Mesendoderm (in vitro differentiated cells): ENCODE measurements at regions not wholly inside any gene's neighbourhood (a gene's known extent, or its start where the extent isn't known, plus 50 kb on each side); places are given as distances from the start of the nearest gene placed in this dataset.

Experiments used
- DNase-seq: peaks from one replicate; pipeline ENCODE4 v3.0.0; 2013
- H2AK5ac ChIP-seq: 2 replicates; pipeline ENCODE4 v1.6.1; 2013; ENCODE audit warnings: low read length, inconsistent platforms
- H2BK120ac ChIP-seq: 2 replicates; pipeline ENCODE4 v1.6.1; 2013; ENCODE audit warnings: low read depth, mild to moderate bottlenecking, low read length, moderate library complexity, mixed read lengths
- H2BK15ac ChIP-seq: replicated peaks from 2 replicates; pipeline ENCODE4 v1.6.1; 2013; ENCODE audit warnings: low read depth, mild to moderate bottlenecking, moderate library complexity
- H2BK5ac ChIP-seq: 2 replicates; pipeline ENCODE4 v1.6.1; 2013; ENCODE audit warnings: low read length, inconsistent platforms
- H3K18ac ChIP-seq: 2 replicates; pipeline ENCODE4 v1.6.1; 2013; ENCODE audit warnings: mild to moderate bottlenecking, low read length, mixed read lengths
- H3K23ac ChIP-seq: one replicate; pipeline ENCODE4 v1.6.1; 2013; ENCODE audit warnings: low read length
- H3K27ac ChIP-seq: 2 replicates; pipeline ENCODE4 v1.5.1; 2013; ENCODE audit warnings: low read depth, mild to moderate bottlenecking, inconsistent platforms, low read length, moderate library complexity
- H3K27me3 ChIP-seq: 2 replicates; pipeline ENCODE4 v1.6.1; 2013; ENCODE audit warnings: low read length, control low read depth, mild to moderate bottlenecking, inconsistent platforms; ENCODE audit not compliant: insufficient read depth, poor library complexity
- H3K36me3 ChIP-seq: 2 replicates; pipeline ENCODE4 v1.6.1; 2013; ENCODE audit warnings: low read length, inconsistent platforms; ENCODE audit not compliant: control insufficient read depth, insufficient read depth
- H3K4ac ChIP-seq: one replicate; pipeline ENCODE4 v1.6.1; 2013; ENCODE audit warnings: low read depth, mild to moderate bottlenecking, low read length, moderate library complexity
- H3K4me1 ChIP-seq: 2 replicates; pipeline ENCODE4 v1.6.1; 2013; ENCODE audit warnings: low read depth, low read length, inconsistent platforms; ENCODE audit not compliant: control insufficient read depth
- H3K4me2 ChIP-seq: 2 replicates; pipeline ENCODE4 v1.6.1; 2013; ENCODE audit warnings: low read length
- H3K4me3 ChIP-seq: 2 replicates; pipeline ENCODE4 v1.5.1; 2013; ENCODE audit warnings: mild to moderate bottlenecking, low read length
- H3K56ac ChIP-seq: one replicate; pipeline ENCODE4 v1.6.1; 2013; ENCODE audit warnings: low read length
- H3K79me1 ChIP-seq: 2 replicates; pipeline ENCODE4 v1.6.1; 2013; ENCODE audit warnings: low read length, inconsistent platforms
- H3K79me2 ChIP-seq: 2 replicates; pipeline ENCODE4 v1.6.1; 2013; ENCODE audit warnings: mild to moderate bottlenecking, low read length; ENCODE audit not compliant: control insufficient read depth, insufficient read depth
- H3K9ac ChIP-seq: 2 replicates; pipeline ENCODE4 v1.6.1; 2013; ENCODE audit warnings: low read length, inconsistent platforms
- H4K5ac ChIP-seq: one replicate; pipeline ENCODE4 v1.6.1; 2013; ENCODE audit warnings: low read length
- H4K8ac ChIP-seq: one replicate; pipeline ENCODE4 v1.6.1; 2013; ENCODE audit warnings: low read depth, mild to moderate bottlenecking, control low read depth, low read length, moderate library complexity
- WGBS: extraction: QIAGEN DNeasy Blood & Tissue Kit; methylation state at CpG from one replicate; pipeline ENCODE4 v1.1.7; 2013; ENCODE audit warnings: low lambda C conversion rate, missing lambda C conversion rate; ENCODE audit not compliant: insufficient coverage; ENCODE audit errors: extremely low coverage; 5-methylcytosine and 5-hydroxymethylcytosine counted together

GRCh38 chr7:20839196-20839735 is 52.6 kb upstream of the SP8 start:
- no peak overlapping the region for H2BK120ac ChIP-seq
- H3K27me3 ChIP-seq: no peaks in the 10 kb centered on the region
- no peak overlapping the region for H2BK5ac ChIP-seq
- H3K56ac ChIP-seq: no peak overlapping the region
- WGBS: no CpG with 5 or more reads among the region's 2 CpGs
- no peak overlapping the region for H3K4me3 ChIP-seq
- H2BK15ac ChIP-seq: no peak overlapping the region
- no peak overlapping the region for H3K27ac ChIP-seq
- H3K4ac ChIP-seq: no peak overlapping the region
- H3K4me1 ChIP-seq: no peaks in the 10 kb centered on the region
- H3K18ac ChIP-seq: no peak overlapping the region
- H3K36me3 ChIP-seq: no peaks in the 10 kb centered on the region
- no peak overlapping the region for H4K8ac ChIP-seq
- H3K23ac ChIP-seq: no peak overlapping the region
- no peak overlapping the region for H4K5ac ChIP-seq
- DNase-seq: no peak
- H3K9ac ChIP-seq: no peak overlapping the region
- H2AK5ac ChIP-seq: no peak overlapping the region
- no peaks in the 10 kb centered on the region for H3K79me1 ChIP-seq
- no peak overlapping the region for H3K4me2 ChIP-seq
- H3K79me2 ChIP-seq: no peaks in the 10 kb centered on the region

- H3K4ac ChIP-seq: no peak overlapping the region
- H3K36me3 ChIP-seq: no peaks in the 10 kb centered on the region
- H3K56ac ChIP-seq: no peak overlapping the region
- no peak overlapping the region for H3K18ac ChIP-seq
- no peak overlapping the region for H3K9ac ChIP-seq
- no peak overlapping the region for H4K8ac ChIP-seq
- no peak overlapping the region for H2BK15ac ChIP-seq
- H3K27ac ChIP-seq: no peak overlapping the region
- no peak for DNase-seq
- H2BK5ac ChIP-seq: no peak overlapping the region
- H3K79me2 ChIP-seq: no peaks in the 10 kb centered on the region
- H3K4me1 ChIP-seq: no peaks in the 10 kb centered on the region
- WGBS: no CpG with 5 or more reads among the region's 2 CpGs
- no peak overlapping the region for H3K4me2 ChIP-seq
- H3K4me3 ChIP-seq: no peak overlapping the region
- no peak overlapping the region for H2AK5ac ChIP-seq
- H3K27me3 ChIP-seq: no peaks in the 10 kb centered on the region
- no peak overlapping the region for H3K23ac ChIP-seq
- H3K79me1 ChIP-seq: no peaks in the 10 kb centered on the region
- no peak overlapping the region for H2BK120ac ChIP-seq
- H4K5ac ChIP-seq: no peak overlapping the region
These were observed 53.3 kb upstream of the SP8 start for GRCh38 chr7:20839987-20840386.

- H3K27ac ChIP-seq: no peak overlapping the region
- no CpG with 5 or more reads among the region's 6 CpGs for WGBS
- H2AK5ac ChIP-seq: no peak overlapping the region
- H3K79me1 ChIP-seq: no peaks in the 10 kb centered on the region
- no peak overlapping the region for H4K8ac ChIP-seq
- H2BK15ac ChIP-seq: no peak overlapping the region
- DNase-seq: no peak
- no peak overlapping the region for H3K4me3 ChIP-seq
- H3K4me1 ChIP-seq: no peaks in the 10 kb centered on the region
- no peak overlapping the region for H4K5ac ChIP-seq
- H3K9ac ChIP-seq: no peak overlapping the region
- H3K18ac ChIP-seq: no peak overlapping the region
- H3K36me3 ChIP-seq: no peaks in the 10 kb centered on the region
- H3K27me3 ChIP-seq: no peaks in the 10 kb centered on the region
- no peaks in the 10 kb centered on the region for H3K79me2 ChIP-seq
- no peak overlapping the region for H3K23ac ChIP-seq
- no peak overlapping the region for H2BK5ac ChIP-seq
- no peak overlapping the region for H3K4me2 ChIP-seq
- no peak overlapping the region for H3K4ac ChIP-seq
- no peak overlapping the region for H3K56ac ChIP-seq
- H2BK120ac ChIP-seq: no peak overlapping the region
These were observed 60.1 kb upstream of the SP8 start for GRCh38 chr7:20846791-20847190.

DNA sequence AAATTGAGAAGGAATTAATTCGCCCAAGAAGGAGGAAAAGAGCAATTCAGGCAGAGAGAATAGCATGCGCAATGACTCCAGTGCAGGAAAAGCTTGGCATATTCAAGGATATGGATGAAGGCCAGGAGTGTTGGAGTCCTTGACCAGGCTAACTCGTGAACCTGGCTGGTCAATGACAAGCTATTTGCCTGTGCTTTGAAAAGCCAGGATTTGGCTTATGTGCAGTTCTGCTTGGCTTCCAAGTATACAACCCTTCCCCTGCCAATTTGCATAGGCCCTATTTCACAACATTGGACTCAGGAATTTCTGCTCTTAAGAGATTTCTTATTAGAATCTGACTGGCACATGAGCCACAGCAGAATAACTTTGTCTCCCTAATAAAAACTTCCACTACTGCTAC is 72.3 kb upstream of the SP8 start:
- Histone ChIP-seq H3K36me3 (no peaks in the 10 kb centered on the region), H2BK120ac (no peak overlapping the region), H3K4me3 (no peak overlapping the region), H3K23ac (no peak overlapping the region), H4K5ac (no peak overlapping the region), H3K4ac (no peak overlapping the region), H3K79me1 (no peaks in the 10 kb centered on the region), H3K56ac (no peak overlapping the region), H3K4me1 (no peaks in the 10 kb centered on the region), H2BK5ac (no peak overlapping the region), H3K9ac (no peak overlapping the region), H2AK5ac (no peak overlapping the region), H3K18ac (no peak overlapping the region), H3K4me2 (no peak overlapping the region), H4K8ac (no peak overlapping the region), H2BK15ac (no peak overlapping the region), H3K27me3 (no peaks in the 10 kb centered on the region), H3K27ac (no peak overlapping the region), H3K79me2 (no peaks in the 10 kb centered on the region)
- no peak for DNase-seq
- WGBS: no CpG with 5 or more reads among the region's 3 CpGs

GRCh38 chr7:20861468-20861867 is 74.8 kb upstream of the SP8 start:
- DNase-seq: no peak
- no peaks in the 10 kb centered on the region for H3K27me3 ChIP-seq

DNA sequence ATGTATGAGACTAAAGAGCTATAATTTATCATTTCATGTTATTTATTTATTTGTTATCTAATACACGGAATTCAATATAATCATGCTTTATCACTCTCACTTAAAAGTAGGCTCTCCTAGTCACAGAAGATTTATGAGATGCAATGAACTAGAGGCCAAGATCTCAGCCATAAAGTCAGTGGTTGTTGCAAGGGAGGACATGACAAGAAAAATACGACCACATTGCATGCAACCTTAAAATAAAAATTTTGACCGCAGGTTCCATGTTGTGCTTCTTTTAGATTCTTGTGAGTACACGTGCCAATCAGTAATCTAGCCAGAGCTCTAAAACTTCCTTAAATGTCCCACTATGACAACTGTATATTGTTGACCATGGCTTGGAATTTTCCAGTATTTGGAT is 75.9 kb upstream of the SP8 start:
- H3K79me2 ChIP-seq: no peaks in the 10 kb centered on the region
- H3K4me3 ChIP-seq: no peak overlapping the region
- no peak overlapping the region for H2BK15ac ChIP-seq
- H3K4me1 ChIP-seq: no peaks in the 10 kb centered on the region
- H2AK5ac ChIP-seq: no peak overlapping the region
- no peaks in the 10 kb centered on the region for H3K27me3 ChIP-seq
- H2BK5ac ChIP-seq: no peak overlapping the region
- no peak overlapping the region for H4K5ac ChIP-seq
- H3K27ac ChIP-seq: no peak overlapping the region
- H3K56ac ChIP-seq: no peak overlapping the region
- H3K18ac ChIP-seq: no peak overlapping the region
- no peaks in the 10 kb centered on the region for H3K79me1 ChIP-seq
- H2BK120ac ChIP-seq: no peak overlapping the region
- WGBS: no CpG with 5 or more reads among the region's 4 CpGs
- no peak overlapping the region for H3K9ac ChIP-seq
- no peak overlapping the region for H3K23ac ChIP-seq
- DNase-seq: no peak
- no peaks in the 10 kb centered on the region for H3K36me3 ChIP-seq
- no peak overlapping the region for H3K4me2 ChIP-seq
- no peak overlapping the region for H3K4ac ChIP-seq
- no peak overlapping the region for H4K8ac ChIP-seq

More at GRCh38 chr7:20861468-20861867, 74.8 kb upstream of the SP8 start:
- no CpG with 5 or more reads among the region's 4 CpGs for WGBS
- no peak overlapping the region for H3K23ac ChIP-seq
- no peak overlapping the region for H2BK120ac ChIP-seq
- no peak overlapping the region for H3K56ac ChIP-seq
- H2BK15ac ChIP-seq: no peak overlapping the region
- no peaks in the 10 kb centered on the region for H3K79me2 ChIP-seq
- H3K4me2 ChIP-seq: no peak overlapping the region
- no peak overlapping the region for H3K9ac ChIP-seq
- H2BK5ac ChIP-seq: no peak overlapping the region
- no peak overlapping the region for H3K4ac ChIP-seq
- H3K27ac ChIP-seq: no peak overlapping the region
- H4K8ac ChIP-seq: no peak overlapping the region
- no peak overlapping the region for H2AK5ac ChIP-seq
- H3K36me3 ChIP-seq: no peaks in the 10 kb centered on the region
- no peaks in the 10 kb centered on the region for H3K79me1 ChIP-seq
- H3K4me3 ChIP-seq: no peak overlapping the region
- H3K4me1 ChIP-seq: no peaks in the 10 kb centered on the region
- H4K5ac ChIP-seq: no peak overlapping the region
- no peak overlapping the region for H3K18ac ChIP-seq
